COLO668 (cell line): ENCODE measurements at regions not wholly inside any gene's neighbourhood (a gene's known extent, or its start where the extent isn't known, plus 50 kb on each side); places are given as distances from the start of the nearest gene placed in this dataset.

Source experiments
- DNase-seq: peaks from one replicate; lab custom pipeline; 2025; ENCODE audit not compliant: unreplicated experiment; lab: John Stamatoyannopoulos, UW

- no peak for DNase-seq
These were observed 280.4 kb downstream of the DHX15 start for GRCh38 chr4:24303926-24304325.

GRCh38 chr4:24298911-24299310, 285.4 kb downstream of the DHX15 start:
- DNase-seq = no peak

- DNase-seq = no peak
These were observed 297.3 kb downstream of the DHX15 start for GRCh38 chr4:24287096-24287495.

- DNase-seq = no peak
These were observed 298.6 kb downstream of the DHX15 start for GRCh38 chr4:24285759-24286158.

GRCh38 chr4:24282446-24282845, 301.9 kb downstream of the DHX15 start:
- DNase-seq = no peak

GRCh38 chr4:24279911-24280375, 304.4 kb downstream of the DHX15 start:
- no peak for DNase-seq

- no peak for DNase-seq
These were observed 304.9 kb downstream of the DHX15 start for GRCh38 chr4:24279469-24279868.

- DNase-seq = no peak
These were observed 305.7 kb downstream of the DHX15 start for GRCh38 chr4:24278693-24279092.

GRCh38 chr4:24274381-24274941, 309.9 kb downstream of the DHX15 start:
- DNase-seq = no peak

- no peak for DNase-seq
These were observed 311.2 kb downstream of the DHX15 start for GRCh38 chr4:24273136-24273535.

- no peak for DNase-seq
These were observed 317.2 kb downstream of the DHX15 start for GRCh38 chr4:24266951-24267722.

- DNase-seq = no peak
These were observed 318.4 kb downstream of the DHX15 start for GRCh38 chr4:24265989-24266388.

- no peak for DNase-seq
These were observed 321.7 kb downstream of the DHX15 start for GRCh38 chr4:24262616-24263015.

- no peak for DNase-seq
These were observed 322.3 kb downstream of the DHX15 start for GRCh38 chr4:24262084-24262483.

GRCh38 chr4:24260923-24261564, 323.3 kb downstream of the DHX15 start:
- DNase-seq = no peak

GRCh38 chr4:24260133-24260715, 324.1 kb downstream of the DHX15 start:
- no peak for DNase-seq

- DNase-seq = no peak
These were observed 327.8 kb downstream of the DHX15 start for GRCh38 chr4:24256547-24256946.

- no peak for DNase-seq
These were observed 328.3 kb downstream of the DHX15 start for GRCh38 chr4:24256066-24256465.

- no peak for DNase-seq
These were observed 332.2 kb downstream of the DHX15 start for GRCh38 chr4:24252121-24252520.

- no peak for DNase-seq
These were observed 332.8 kb downstream of the DHX15 start for GRCh38 chr4:24251589-24251988.

GRCh38 chr4:24249972-24250371, 334.4 kb downstream of the DHX15 start:
- no peak for DNase-seq
